ENCODE measurements at regions not wholly inside any gene's neighbourhood (a gene's known extent, or its start where the extent isn't known, plus 50 kb on each side); places are given as distances from the start of the nearest gene placed in this dataset.
"Not testable (repeated sequence)": the region's sequence is repeated elsewhere in the genome, so short reads cannot be mapped to it uniquely, and the experiment has no call there.

- no peak overlapping the region for H3K27ac ChIP-seq
- POLR2A ChIA-PET (ENCODE audit: low non-redundant PET): no interaction called here
- TF ChIP-seq CTCF (conservative IDR thresholded peaks at IDR 0.05; ENCODE audit: low read depth): no peak
- CTCF ChIA-PET: no interaction called here
- no peak for DNase-seq (ENCODE audit: low spot score)
These were observed 260.3 kb upstream of the RPS23 start for GRCh38 chr5:82538339-82539034.

- ChIA-PET POLR2A (ENCODE audit: low non-redundant PET) (no interaction called here), CTCF (no interaction called here)
These were observed 259.6 kb upstream of the RPS23 start for GRCh38 chr5:82537687-82538306.

GRCh38 chr5:82534986-82535385 lies 256.8 kb upstream of the RPS23 start:
- CTCF ChIA-PET: no interaction called here
- DNase-seq (ENCODE audit: low spot score): no peak
- H3K27ac ChIP-seq: no peak overlapping the region
- no peak for TF ChIP-seq CTCF (conservative IDR thresholded peaks at IDR 0.05; ENCODE audit: low read depth)
- POLR2A ChIA-PET (ENCODE audit: low non-redundant PET): no interaction called here

More at GRCh38 chr5:82537687-82538306, 259.6 kb upstream of the RPS23 start:
- H3K27ac ChIP-seq: no peak overlapping the region
- DNase-seq (ENCODE audit: low spot score): no peak
- no peak for TF ChIP-seq CTCF (conservative IDR thresholded peaks at IDR 0.05; ENCODE audit: low read depth)

GRCh38 chr5:82532075-82532474 lies 253.9 kb upstream of the RPS23 start:
- CTCF ChIA-PET; H3K27ac ChIP-seq; POLR2A ChIA-PET (ENCODE audit: low non-redundant PET); DNase-seq (ENCODE audit: low spot score): not testable (repeated sequence)

GRCh38 chr5:82526540-82526939 lies 248.4 kb upstream of the RPS23 start:
- no peak overlapping the region for H3K27ac ChIP-seq
- ChIA-PET POLR2A (ENCODE audit: low non-redundant PET) (no interaction called here), CTCF (interaction anchor here (0.5 kb wide), 1 partner anchor 1070 kb away, joined by 5 read pairs; no protein-coding TSS in a partner anchor)
- no peak for TF ChIP-seq CTCF (conservative IDR thresholded peaks at IDR 0.05; ENCODE audit: low read depth)
- DNase-seq (ENCODE audit: low spot score): no peak

- H3K27ac ChIP-seq: no peak overlapping the region
- CTCF ChIA-PET: interaction anchor here (0.5 to 1.0 kb wide), 3 partner anchors 14 to 89 kb away, joined by 3 to 4 read pairs (median 3); no protein-coding TSS in a partner anchor
- no peak for DNase-seq (ENCODE audit: low spot score)
- POLR2A ChIA-PET (ENCODE audit: low non-redundant PET): no interaction called here
- no peak for TF ChIP-seq CTCF (conservative IDR thresholded peaks at IDR 0.05; ENCODE audit: low read depth)
These were observed 247.5 kb upstream of the RPS23 start for GRCh38 chr5:82525626-82526025.

GRCh38 chr5:82523633-82524032 lies 245.5 kb upstream of the RPS23 start:
- POLR2A ChIA-PET (ENCODE audit: low non-redundant PET): no interaction called here
- DNase-seq (ENCODE audit: low spot score): no peak
- CTCF ChIA-PET: interaction anchor here (0.6 kb wide), 1 partner anchor 111 kb away, joined by 3 read pairs; no protein-coding TSS in a partner anchor
- no peak for TF ChIP-seq CTCF (conservative IDR thresholded peaks at IDR 0.05; ENCODE audit: low read depth)
- H3K27ac ChIP-seq: no peak overlapping the region
